ENCODE measurements at regions not wholly inside any gene's neighbourhood (a gene's known extent, or its start where the extent isn't known, plus 50 kb on each side); places are given as distances from the start of the nearest gene placed in this dataset.

DNA sequence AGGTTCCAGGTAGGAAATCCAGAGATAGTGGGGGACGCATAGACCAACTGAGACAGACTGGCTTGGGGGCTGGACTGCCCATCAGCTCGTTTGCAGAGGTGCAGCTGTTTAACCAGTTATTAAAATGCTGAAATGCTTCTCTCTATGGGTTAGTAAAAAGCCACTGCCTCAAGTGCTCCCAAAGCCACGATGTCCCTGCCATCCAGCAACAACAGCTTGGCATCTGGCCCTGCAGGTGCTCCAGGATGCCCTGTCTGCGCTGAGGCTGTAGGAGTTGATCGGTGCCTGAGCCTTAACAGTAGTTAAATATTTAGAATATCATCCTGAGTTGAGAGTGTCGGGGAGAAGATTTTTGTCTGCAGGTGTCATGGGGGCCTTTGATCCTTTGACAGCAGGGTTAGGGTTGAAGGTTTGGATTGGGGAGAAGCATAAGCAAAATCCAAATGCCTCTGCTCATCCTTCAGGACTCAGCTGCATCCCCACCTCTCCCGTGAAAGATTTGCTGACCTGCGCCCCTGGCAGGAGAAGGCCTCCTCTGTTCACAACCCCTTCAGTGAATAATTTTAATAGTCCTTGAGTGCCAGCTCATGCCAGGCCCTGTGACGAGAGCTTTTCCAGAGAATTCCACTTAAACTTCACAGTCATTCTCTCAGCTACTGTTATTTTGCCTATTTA is 127.3 kb upstream of the PWP1 start:
- peaks cover 4% of the 10 kb centered on the region for H3K9me3 Mint-ChIP-seq
- peak overlapping the region; percentile 34 for H3K27ac Mint-ChIP-seq
- no peaks in the 10 kb centered on the region for H3K36me3 Mint-ChIP-seq
- H3K27me3 Mint-ChIP-seq: no peaks in the 10 kb centered on the region
- TF ChIP-seq, protein P1, sequence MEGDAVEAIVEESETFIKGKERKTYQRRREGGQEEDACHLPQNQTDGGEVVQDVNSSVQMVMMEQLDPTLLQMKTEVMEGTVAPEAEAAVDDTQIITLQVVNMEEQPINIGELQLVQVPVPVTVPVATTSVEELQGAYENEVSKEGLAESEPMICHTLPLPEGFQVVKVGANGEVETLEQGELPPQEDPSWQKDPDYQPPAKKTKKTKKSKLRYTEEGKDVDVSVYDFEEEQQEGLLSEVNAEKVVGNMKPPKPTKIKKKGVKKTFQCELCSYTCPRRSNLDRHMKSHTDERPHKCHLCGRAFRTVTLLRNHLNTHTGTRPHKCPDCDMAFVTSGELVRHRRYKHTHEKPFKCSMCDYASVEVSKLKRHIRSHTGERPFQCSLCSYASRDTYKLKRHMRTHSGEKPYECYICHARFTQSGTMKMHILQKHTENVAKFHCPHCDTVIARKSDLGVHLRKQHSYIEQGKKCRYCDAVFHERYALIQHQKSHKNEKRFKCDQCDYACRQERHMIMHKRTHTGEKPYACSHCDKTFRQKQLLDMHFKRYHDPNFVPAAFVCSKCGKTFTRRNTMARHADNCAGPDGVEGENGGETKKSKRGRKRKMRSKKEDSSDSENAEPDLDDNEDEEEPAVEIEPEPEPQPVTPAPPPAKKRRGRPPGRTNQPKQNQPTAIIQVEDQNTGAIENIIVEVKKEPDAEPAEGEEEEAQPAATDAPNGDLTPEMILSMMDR (conservative IDR thresholded peaks at IDR 0.05): no peak
- peaks cover 11% of the 10 kb centered on the region for H3K4me1 Mint-ChIP-seq (ENCODE audit: unreplicated experiment)
- no peak for DNase-seq (ENCODE audit: extremely low spot score, unreplicated experiment)
- H3K4me3 Mint-ChIP-seq: no peak overlapping the region

DNA sequence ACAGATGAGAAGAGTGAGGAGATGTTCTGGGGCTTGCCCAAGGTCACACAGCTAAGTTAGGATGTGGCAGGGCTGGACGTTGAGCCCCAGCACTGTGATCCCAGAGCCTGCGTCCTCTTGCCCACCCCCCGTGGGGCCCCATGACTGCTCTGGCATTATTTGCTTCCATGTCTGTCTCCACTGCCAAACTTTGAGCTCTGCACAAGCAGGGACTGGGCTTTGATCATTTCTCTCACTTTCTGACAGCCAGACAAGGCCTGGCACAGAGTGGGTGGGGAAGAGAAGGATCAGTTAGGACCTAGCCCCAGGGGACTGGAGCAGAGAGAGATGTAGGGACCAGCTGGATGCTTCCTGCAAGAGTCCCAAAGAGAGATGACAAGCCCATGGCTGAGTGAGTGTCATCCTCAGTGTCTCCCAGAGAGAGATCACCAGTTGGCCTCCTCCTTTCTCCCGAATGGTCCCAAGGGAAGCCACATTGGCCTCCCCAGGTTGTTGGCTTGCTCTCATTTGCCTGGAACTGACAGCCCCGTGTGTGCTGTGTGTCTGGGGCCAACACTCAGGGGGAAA is 126.7 kb upstream of the PWP1 start:
- Mint-ChIP-seq H3K27ac (no peak overlapping the region), H3K4me3 (no peak overlapping the region), H3K36me3 (no peaks in the 10 kb centered on the region), H3K27me3 (no peaks in the 10 kb centered on the region), H3K4me1 (ENCODE audit: unreplicated experiment) (peaks cover 11% of the 10 kb centered on the region), H3K9me3 (peaks cover 4% of the 10 kb centered on the region)
- no peak for DNase-seq (ENCODE audit: extremely low spot score, unreplicated experiment)
- TF ChIP-seq, protein P1 (conservative IDR thresholded peaks at IDR 0.05): no peak

DNA sequence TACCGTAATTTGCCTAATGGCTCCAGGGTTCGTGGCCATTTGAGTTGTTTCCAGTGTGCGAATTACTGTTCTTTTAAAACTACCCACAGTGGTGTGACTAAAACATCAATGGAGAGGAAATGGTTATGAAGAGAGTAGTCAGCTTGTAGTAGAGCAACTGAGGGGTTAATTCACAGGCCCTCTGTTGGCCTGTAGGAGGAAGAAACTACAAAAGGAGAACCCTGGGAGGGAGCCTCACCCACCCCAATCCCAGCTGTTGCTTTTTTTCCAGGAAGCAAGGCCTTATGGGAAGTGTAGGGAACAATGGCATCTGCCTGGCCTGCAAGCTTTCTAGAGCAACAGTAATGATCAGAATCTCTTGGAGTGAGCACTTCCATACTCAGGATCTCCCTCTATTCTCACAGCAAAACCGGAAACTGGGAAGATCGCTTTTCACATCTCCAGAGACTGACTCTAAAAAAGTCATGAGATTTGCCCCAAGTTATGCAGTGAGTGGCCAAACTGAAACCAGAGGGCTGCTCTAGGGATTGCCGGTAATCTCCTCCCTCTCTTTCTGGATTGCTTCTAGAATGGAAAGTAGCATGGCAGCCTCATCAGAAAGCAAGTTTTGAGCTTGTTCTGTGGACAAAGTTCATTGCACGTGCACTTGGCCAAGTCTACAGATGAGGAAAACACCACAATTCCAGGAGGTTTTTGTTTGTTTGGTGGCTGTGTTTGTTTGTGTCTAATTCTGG is 125.3 kb upstream of the PWP1 start:
- Mint-ChIP-seq H3K4me3 (no peak overlapping the region), H3K27ac (peak overlapping the region; percentile 82)

DNA sequence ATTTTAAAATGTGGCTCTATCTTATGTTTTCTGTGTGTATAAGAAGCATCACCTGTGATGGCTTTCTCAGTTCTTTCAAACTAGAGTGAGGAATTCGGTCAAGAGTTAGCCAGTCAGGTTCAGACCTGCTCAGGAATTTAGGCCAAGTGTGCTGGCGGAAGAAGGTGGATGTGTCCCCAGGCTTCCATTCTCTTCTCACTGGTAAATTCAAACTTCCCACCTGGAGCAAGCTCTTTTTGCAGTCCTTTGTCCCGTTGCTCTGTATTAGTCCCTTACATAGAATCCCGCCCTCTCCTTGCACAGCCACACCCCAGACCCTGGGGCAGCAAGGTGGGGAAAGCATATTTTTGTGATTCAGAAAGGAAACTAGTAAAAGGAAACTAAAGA is 124.7 kb upstream of the PWP1 start:
- DNase-seq (ENCODE audit: extremely low spot score, unreplicated experiment): no peak
- H3K4me3 Mint-ChIP-seq: no peak overlapping the region
- H3K36me3 Mint-ChIP-seq: no peaks in the 10 kb centered on the region
- H3K4me1 Mint-ChIP-seq (ENCODE audit: unreplicated experiment): peaks cover 11% of the 10 kb centered on the region
- peak overlapping the region; percentile 82 for H3K27ac Mint-ChIP-seq
- TF ChIP-seq, protein P1 (conservative IDR thresholded peaks at IDR 0.05): no peak
- H3K9me3 Mint-ChIP-seq: peaks cover 4% of the 10 kb centered on the region
- no peaks in the 10 kb centered on the region for H3K27me3 Mint-ChIP-seq

More for the DNA sequence above, 125.3 kb upstream of the PWP1 start:
- peaks cover 11% of the 10 kb centered on the region for H3K4me1 Mint-ChIP-seq (ENCODE audit: unreplicated experiment)
- TF ChIP-seq, protein P1 (conservative IDR thresholded peaks at IDR 0.05): peak; percentile 50
- H3K9me3 Mint-ChIP-seq: peaks cover 4% of the 10 kb centered on the region
- H3K27me3 Mint-ChIP-seq: no peaks in the 10 kb centered on the region
- DNase-seq (ENCODE audit: extremely low spot score, unreplicated experiment): no peak
- H3K36me3 Mint-ChIP-seq: no peaks in the 10 kb centered on the region

DNA sequence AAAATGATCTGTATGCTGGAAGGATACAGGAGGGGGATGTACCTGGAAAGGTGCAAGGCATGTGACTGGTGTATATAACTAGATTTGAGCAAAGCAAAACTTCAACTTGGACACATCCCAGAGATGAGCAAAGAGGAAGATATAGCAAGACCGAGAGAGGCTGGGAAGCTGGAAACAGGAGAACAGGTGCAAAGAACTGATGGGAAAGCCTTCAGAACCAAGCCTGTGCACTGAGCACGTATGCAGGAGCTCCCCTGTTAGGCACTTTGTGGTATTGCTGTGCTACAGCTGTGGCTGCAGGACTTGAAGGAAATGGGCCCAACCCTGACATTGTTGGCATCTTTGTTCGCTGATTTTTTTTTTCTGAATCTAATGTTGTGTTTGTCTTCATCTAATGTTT is 120.7 kb upstream of the PWP1 start:
- TF ChIP-seq, protein P1 (conservative IDR thresholded peaks at IDR 0.05): peak; percentile 43
- no peaks in the 10 kb centered on the region for H3K36me3 Mint-ChIP-seq
- no peaks in the 10 kb centered on the region for H3K27me3 Mint-ChIP-seq
- no peaks in the 10 kb centered on the region for H3K9me3 Mint-ChIP-seq
- H3K27ac Mint-ChIP-seq: no peak overlapping the region
- no peak for DNase-seq (ENCODE audit: extremely low spot score, unreplicated experiment)
- H3K4me1 Mint-ChIP-seq (ENCODE audit: unreplicated experiment): peaks cover 11% of the 10 kb centered on the region
- H3K4me3 Mint-ChIP-seq: no peak overlapping the region

Data from type B pancreatic cell (in vitro differentiated cells).